CD8-positive, alpha-beta memory T cell (primary cell): ENCODE measurements at regions not wholly inside any gene's neighbourhood (a gene's known extent, or its start where the extent isn't known, plus 50 kb on each side); places are given as distances from the start of the nearest gene placed in this dataset.
"Not testable (repeated sequence)": the region's sequence is repeated elsewhere in the genome, so short reads cannot be mapped to it uniquely, and the experiment has no call there.

Source experiments
- CTCF ChIA-PET: fragments of 350-600 bp; sonication (Branson Sonifier 250); formaldehyde crosslinking; loops from one replicate; lab custom pipeline; 2021; ENCODE audit warnings: antibody characterized with exemption; lab: Charles Lee
- POLR2A ChIA-PET: fragments of 350-600 bp; sonication (Branson Sonifier 250); formaldehyde crosslinking; loops from one replicate; lab custom pipeline; 2021; ENCODE audit warnings: antibody characterized with exemption; lab: Charles Lee
- DNase-seq, 5 donors: peaks; one replicate each; pipeline versions ENCODE4 v3.0.0 to v3.0.0-alpha.2; 2020 to 2022; ENCODE audit warnings: mixed read lengths in 1 of 5
- H3K27ac ChIP-seq: one replicate; pipeline ENCODE4 v1.7.0; 2013; ENCODE audit warnings: low read depth, mild to moderate bottlenecking, low read length, moderate library complexity
- H3K27me3 ChIP-seq: 2 replicates; pipeline ENCODE4 v1.7.0; 2013; ENCODE audit warnings: low read length, mild to moderate bottlenecking; ENCODE audit not compliant: insufficient read depth, poor library complexity, severe bottlenecking
- H3K36me3 ChIP-seq: 2 replicates; pipeline ENCODE4 v1.7.0; 2013; ENCODE audit warnings: mild to moderate bottlenecking, low read length, moderate library complexity; ENCODE audit not compliant: insufficient read depth
- H3K4me1 ChIP-seq: 2 replicates; pipeline ENCODE4 v1.7.0; 2013; ENCODE audit warnings: mild to moderate bottlenecking, low read length, moderate library complexity; ENCODE audit not compliant: insufficient read depth
- H3K4me3 ChIP-seq: 2 replicates; pipeline ENCODE4 v1.7.0; 2013; ENCODE audit warnings: mild to moderate bottlenecking, low read length
- H3K9me3 ChIP-seq: 2 replicates; pipeline ENCODE4 v1.7.0; 2013; ENCODE audit warnings: mild to moderate bottlenecking, low read length
- H3K27ac Mint-ChIP-seq, 8 donors: one replicate each; pipeline ENCODE4 v1.8.0; 2020 to 2021; ENCODE audit warnings: mixed read lengths in 8 of 8, mild to moderate bottlenecking in 6 of 8, inconsistent platforms in 3 of 8, moderate library complexity in 3 of 8
- H3K27me3 Mint-ChIP-seq, 2 donors: one replicate each; pipeline ENCODE4 v1.8.0; 2020 to 2021; ENCODE audit warnings: mixed read lengths in 2 of 2, mild to moderate bottlenecking in 1 of 2, moderate library complexity in 1 of 2
- H3K36me3 Mint-ChIP-seq, 3 donors: one replicate each; pipeline ENCODE4 v1.8.0; 2020 to 2021; ENCODE audit warnings: mixed read lengths in 3 of 3, inconsistent platforms in 1 of 3, mild to moderate bottlenecking in 1 of 3
- H3K4me1 Mint-ChIP-seq, 3 donors: one replicate each; pipeline ENCODE4 v1.8.0; 2020 to 2021; ENCODE audit warnings: mixed read lengths in 3 of 3, inconsistent platforms in 1 of 3, mild to moderate bottlenecking in 1 of 3
- H3K4me3 Mint-ChIP-seq, 7 donors: one replicate each; pipeline ENCODE4 v1.8.0; 2020 to 2021; ENCODE audit warnings: mixed read lengths in 7 of 7, mild to moderate bottlenecking in 6 of 7, moderate library complexity in 4 of 7, inconsistent platforms in 2 of 7
- H3K9me3 Mint-ChIP-seq, 5 donors: one replicate each; pipeline ENCODE4 v1.8.0; 2020 to 2022; ENCODE audit warnings: mixed read lengths in 5 of 5, mild to moderate bottlenecking in 3 of 5, moderate library complexity in 2 of 5, inconsistent platforms in 1 of 5

GRCh38 chr9:93748827-93749226 is 172.4 kb downstream of the PHF2 start:
- H3K4me1 ChIP-seq, H3K4me3 ChIP-seq, H3K27me3 ChIP-seq, DNase-seq, H3K27ac Mint-ChIP-seq, POLR2A ChIA-PET, H3K27ac ChIP-seq, H3K4me1 Mint-ChIP-seq, CTCF ChIA-PET, H3K36me3 Mint-ChIP-seq, H3K4me3 Mint-ChIP-seq, H3K36me3 ChIP-seq: not testable (repeated sequence)
- Mint-ChIP-seq H3K9me3 (peaks cover 36 to 78% (median 65%) of the 10 kb centered on the region in 5 donors), H3K27me3 (peaks cover 4 to 38% of the 10 kb centered on the region in 2 donors)
- H3K9me3 ChIP-seq = peaks cover 18% of the 10 kb centered on the region

GRCh38 chr9:93731963-93732362 is 155.6 kb downstream of the PHF2 start:
- Mint-ChIP-seq H3K4me3 (peak overlapping the region in 1 of 7 donors; percentile 53), H3K36me3 (no peaks in the 10 kb centered on the region), H3K27ac (no peak overlapping the region), H3K27me3 (peaks cover 25 to 55% of the 10 kb centered on the region in 2 donors), H3K9me3 (peaks cover 16 to 41% (median 35%) of the 10 kb centered on the region in 5 donors), H3K4me1 (no peaks in the 10 kb centered on the region)
- no peak for DNase-seq
- ChIA-PET CTCF (no interaction called here), POLR2A (no interaction called here)
- Histone ChIP-seq H3K4me1 (no peaks in the 10 kb centered on the region), H3K4me3 (no peak overlapping the region), H3K27me3 (no peaks in the 10 kb centered on the region), H3K9me3 (peaks cover 6% of the 10 kb centered on the region), H3K36me3 (no peaks in the 10 kb centered on the region), H3K27ac (no peak overlapping the region)

GRCh38 chr9:93730648-93731047 is 154.3 kb downstream of the PHF2 start:
- no peaks in the 10 kb centered on the region for H3K36me3 Mint-ChIP-seq
- H3K9me3 ChIP-seq = peaks cover 6% of the 10 kb centered on the region

GRCh38 chr9:93730217-93730616 is 153.8 kb downstream of the PHF2 start:
- Mint-ChIP-seq H3K4me3 (no peak overlapping the region), H3K36me3 (no peaks in the 10 kb centered on the region)
- POLR2A ChIA-PET = no interaction called here

More at GRCh38 chr9:93730648-93731047, 154.3 kb downstream of the PHF2 start:
- no peak for DNase-seq
- H3K4me1 ChIP-seq = no peaks in the 10 kb centered on the region
- Mint-ChIP-seq H3K4me1 (no peaks in the 10 kb centered on the region), H3K4me3 (no peak overlapping the region), H3K27me3 (peaks cover 25 to 59% of the 10 kb centered on the region in 2 donors), H3K9me3 (peaks cover 14 to 40% (median 33%) of the 10 kb centered on the region in 5 donors), H3K27ac (no peak overlapping the region)
- H3K27ac ChIP-seq = no peak overlapping the region
- ChIA-PET POLR2A (no interaction called here), CTCF (no interaction called here)
- H3K4me3 ChIP-seq = no peak overlapping the region
- no peaks in the 10 kb centered on the region for H3K36me3 ChIP-seq
- no peaks in the 10 kb centered on the region for H3K27me3 ChIP-seq

More at GRCh38 chr9:93730217-93730616, 153.8 kb downstream of the PHF2 start:
- Histone ChIP-seq H3K27ac (no peak overlapping the region), H3K27me3 (no peaks in the 10 kb centered on the region), H3K4me3 (no peak overlapping the region), H3K9me3 (peaks cover 6% of the 10 kb centered on the region), H3K36me3 (no peaks in the 10 kb centered on the region), H3K4me1 (no peaks in the 10 kb centered on the region)
- Mint-ChIP-seq H3K9me3 (peaks cover 14 to 37% (median 32%) of the 10 kb centered on the region in 5 donors), H3K27me3 (peaks cover 22 to 59% of the 10 kb centered on the region in 2 donors), H3K4me1 (no peaks in the 10 kb centered on the region), H3K27ac (no peak overlapping the region)
- no peak for DNase-seq
- CTCF ChIA-PET = no interaction called here
